ENCODE measurements at regions not wholly inside any gene's neighbourhood (a gene's known extent, or its start where the extent isn't known, plus 50 kb on each side); places are given as distances from the start of the nearest gene placed in this dataset.
A peak's percentile ranks its signal among the peaks of the same experiment; 100 is the strongest.
"Not testable (repeated sequence)": the region's sequence is repeated elsewhere in the genome, so short reads cannot be mapped to it uniquely, and the experiment has no call there.

DNA sequence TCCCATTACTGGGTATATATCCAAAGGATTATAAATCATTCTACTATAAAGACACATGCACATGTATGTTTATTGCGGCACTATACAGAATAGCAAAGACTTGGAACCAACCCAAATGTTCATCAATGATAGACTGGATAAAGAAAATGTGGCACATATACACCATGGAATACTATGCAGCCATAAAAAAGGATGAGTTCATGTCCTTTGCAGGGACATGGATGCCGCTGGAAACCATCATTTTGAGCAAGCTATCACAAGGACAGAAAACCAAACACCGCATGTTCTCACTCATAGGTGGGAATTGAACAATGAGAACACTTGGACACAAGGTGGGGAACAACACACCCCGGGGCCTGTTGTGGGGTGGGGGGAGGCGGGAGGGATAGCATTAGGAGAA lies 57.0 kb upstream of the NEUROD1 start:
- not testable (repeated sequence) for DNase-seq

GRCh38 chr2:181738074-181738473 lies 57.8 kb upstream of the NEUROD1 start:
- peak in 1 of 2 experiments; percentile 13 for DNase-seq

DNA sequence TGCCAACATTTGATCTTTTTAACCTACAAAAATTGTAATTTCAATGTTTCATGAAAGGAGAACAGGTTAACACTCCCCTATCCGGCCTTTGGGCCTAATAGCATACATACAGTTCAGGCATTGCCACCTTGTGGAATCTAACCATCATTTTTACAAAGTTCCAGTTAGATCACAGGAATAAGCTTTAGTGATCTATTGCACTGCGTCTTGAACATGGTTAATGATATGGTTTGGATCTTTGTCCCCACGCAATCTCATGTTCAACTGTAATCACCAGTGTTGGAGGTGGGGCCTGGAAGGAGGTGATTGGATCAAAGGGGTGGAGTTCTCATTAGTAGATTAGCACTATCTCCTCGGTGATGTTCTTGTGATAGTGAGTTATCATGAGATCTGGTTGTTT lies 58.2 kb upstream of the NEUROD1 start:
- no peak for DNase-seq

DNA sequence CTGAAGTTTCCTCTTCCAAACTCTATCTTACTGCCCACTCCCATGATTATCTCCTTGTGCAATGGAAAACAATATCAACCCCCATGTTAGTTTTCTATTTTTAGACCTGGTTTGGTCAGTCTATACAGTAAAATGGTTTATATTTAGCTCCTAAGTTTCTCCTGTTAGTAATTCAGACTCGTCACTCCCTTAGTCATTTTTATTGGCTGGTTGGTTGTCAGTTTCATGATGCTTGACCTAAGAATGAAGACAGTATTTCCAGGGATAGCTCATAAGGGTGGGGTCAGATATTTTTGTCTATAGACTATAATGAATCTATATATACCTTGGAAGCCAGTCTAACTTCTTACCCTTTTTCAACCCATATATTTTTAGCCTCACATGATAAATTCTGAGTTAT lies 61.4 kb upstream of the NEUROD1 start:
- no peak for DNase-seq

GRCh38 chr2:181742361-181742760 lies 62.0 kb upstream of the NEUROD1 start:
- DNase-seq, result no peak

- peak; percentile 28 to 71 for DNase-seq
These were observed 62.8 kb upstream of the NEUROD1 start for GRCh38 chr2:181742922-181743722.

GRCh38 chr2:181743723-181744031 lies 63.4 kb upstream of the NEUROD1 start:
- DNase-seq, result no peak

DNA sequence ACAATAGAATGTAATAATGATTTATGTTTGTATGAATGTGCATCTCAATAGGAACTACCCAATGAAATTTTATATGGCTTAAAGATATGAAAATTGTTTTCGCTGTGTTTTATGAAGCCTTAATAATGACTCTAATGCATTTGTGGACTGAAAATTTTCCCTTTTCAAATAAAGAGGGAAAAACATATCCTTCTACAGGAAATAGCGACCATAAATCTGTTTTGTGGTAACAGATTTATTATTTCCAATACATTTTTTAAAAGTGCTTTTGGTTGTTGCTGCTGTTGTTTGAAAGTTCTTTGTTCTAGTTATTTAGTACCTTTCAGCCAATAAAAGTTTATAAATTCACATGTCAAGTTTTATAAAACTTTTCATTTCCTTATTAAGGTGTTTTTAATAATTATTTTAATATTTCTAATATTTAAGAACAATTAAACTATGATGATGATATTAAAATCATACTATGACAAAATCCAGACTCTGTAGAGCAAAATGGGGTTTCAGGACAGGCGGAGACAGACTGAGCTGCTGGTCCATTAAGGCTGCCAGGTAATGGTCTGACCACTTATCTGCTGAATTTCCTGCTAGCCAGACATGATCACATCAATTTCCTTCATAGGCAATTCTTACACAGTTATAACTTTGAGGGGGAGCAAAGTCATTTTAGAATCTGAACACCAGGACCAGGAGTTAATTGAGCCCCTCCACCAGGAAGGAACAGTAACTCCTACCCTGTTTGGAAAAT lies 65.7 kb upstream of the NEUROD1 start:
- no peak for DNase-seq

DNA sequence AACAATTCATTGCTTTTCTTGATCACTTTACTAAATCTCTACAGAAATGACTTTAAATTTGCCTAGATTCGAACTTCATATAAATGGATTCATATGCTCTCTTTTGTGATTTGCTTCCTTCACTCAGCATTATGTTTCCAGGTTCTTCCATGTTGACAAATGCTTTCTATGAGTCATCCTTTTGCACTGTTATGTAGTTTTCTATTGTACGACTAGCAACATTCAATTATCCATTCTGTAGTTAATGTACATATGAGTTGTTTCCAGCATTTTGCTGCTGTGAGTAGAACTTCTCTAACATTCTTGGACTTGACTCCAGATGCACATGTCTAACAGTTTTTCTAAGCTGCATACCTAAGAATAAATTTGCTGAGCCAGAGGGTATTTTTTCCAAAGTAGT lies 66.5 kb upstream of the NEUROD1 start:
- no peak for DNase-seq

DNA sequence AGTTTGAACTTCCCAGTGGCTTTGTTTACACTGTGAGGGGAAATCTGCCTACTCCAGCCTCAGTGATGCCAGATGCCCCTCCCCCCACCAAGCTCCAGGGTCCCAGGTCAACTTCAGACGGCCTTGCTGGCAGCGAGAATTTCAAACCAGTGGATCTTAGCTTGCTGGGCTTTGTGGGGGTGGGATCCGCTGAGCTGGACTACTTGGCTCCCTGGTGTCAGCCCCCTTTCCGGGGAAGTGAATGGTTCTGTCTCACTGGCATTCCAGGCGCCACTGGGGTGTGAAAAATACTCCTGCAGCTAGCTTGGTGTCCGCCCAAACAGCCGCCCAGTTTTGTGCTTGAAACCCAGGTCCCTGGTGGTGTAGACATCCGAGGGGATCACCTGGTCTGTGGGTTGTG lies 70.0 kb upstream of the NEUROD1 start:
- no peak for DNase-seq

GRCh38 chr2:181751266-181752030 lies 71.1 kb upstream of the NEUROD1 start:
- no peak for DNase-seq

- no peak for DNase-seq
These were observed 72.0 kb upstream of the NEUROD1 start for GRCh38 chr2:181752301-181752700.

DNA sequence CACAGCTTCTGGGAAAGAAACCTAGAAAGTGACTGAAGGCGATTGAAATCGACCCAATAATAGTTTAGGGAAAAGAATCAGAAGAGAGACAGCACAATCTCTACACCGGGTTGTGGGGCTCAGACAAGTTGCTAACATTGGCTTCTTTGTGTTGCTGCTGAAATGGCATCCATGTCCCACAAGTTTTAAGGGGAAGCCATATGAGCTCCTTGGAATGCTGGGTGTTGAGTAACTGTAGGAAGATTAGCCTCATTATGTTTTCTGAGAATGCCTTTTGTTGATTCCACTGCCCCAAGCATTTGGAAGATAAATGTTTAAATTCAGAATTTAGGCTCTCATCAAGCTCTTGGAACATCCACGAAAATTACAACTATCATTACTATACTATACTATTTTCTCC lies 73.4 kb upstream of the NEUROD1 start:
- no peak for DNase-seq

- no peak for DNase-seq
These were observed 73.8 kb upstream of the NEUROD1 start for GRCh38 chr2:181754105-181754504.

- DNase-seq, result no peak
These were observed 74.9 kb upstream of the NEUROD1 start for GRCh38 chr2:181755181-181755580.

GRCh38 chr2:181760521-181760920 lies 80.2 kb upstream of the NEUROD1 start:
- no peak for DNase-seq

GRCh38 chr2:181761175-181761574 lies 80.9 kb upstream of the NEUROD1 start:
- no peak for DNase-seq

- no peak for DNase-seq
These were observed 81.7 kb upstream of the NEUROD1 start for GRCh38 chr2:181762000-181762399.

GRCh38 chr2:181762848-181763247 lies 82.5 kb upstream of the NEUROD1 start:
- DNase-seq, result no peak

DNA sequence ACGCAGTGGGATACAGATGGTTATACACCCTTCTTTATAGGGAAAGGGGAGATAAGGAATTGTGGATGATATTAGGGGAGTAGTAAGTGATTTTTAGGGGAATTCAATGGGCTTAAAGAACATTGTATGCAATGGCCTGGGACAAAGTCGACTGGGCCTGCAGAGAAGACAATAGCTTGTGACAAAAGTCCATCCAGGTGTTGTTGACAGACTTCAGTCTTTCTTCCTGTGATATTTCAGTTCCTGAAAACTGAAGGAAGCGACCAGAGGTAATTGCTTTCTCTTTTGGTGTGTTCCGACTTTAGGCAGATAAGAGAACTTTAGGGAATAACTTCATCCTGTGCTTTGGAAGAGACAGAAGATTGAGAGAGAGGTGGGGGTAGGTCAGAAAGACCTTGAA lies 83.1 kb upstream of the NEUROD1 start:
- no peak for DNase-seq

- no peak for DNase-seq
These were observed 84.0 kb upstream of the NEUROD1 start for GRCh38 chr2:181764095-181764963.

- DNase-seq, result no peak
These were observed 85.8 kb upstream of the NEUROD1 start for GRCh38 chr2:181766129-181766528.

DNA sequence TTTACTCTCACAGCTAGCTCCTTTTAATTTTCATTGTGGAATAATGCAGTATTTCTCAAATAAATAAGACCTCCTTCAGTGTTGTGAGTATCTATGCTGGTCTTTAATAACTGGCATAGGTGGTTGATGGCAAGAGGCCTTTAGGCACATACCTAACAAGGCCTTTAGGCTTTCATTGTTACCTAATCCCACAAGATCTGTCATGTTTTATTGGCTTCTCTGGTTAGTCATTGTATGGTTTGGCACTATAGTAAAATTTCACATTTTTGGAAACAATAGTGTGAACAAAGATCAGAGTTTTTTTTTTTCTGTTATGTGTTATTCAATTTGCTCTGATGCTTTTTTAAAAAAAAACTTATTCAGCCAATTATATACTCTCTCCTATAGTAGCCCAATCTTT lies 89.8 kb upstream of the NEUROD1 start:
- no peak for DNase-seq

All from NCI-H526 (cell line).